DND-41 (cell line): ENCODE measurements at regions not wholly inside any gene's neighbourhood (a gene's known extent, or its start where the extent isn't known, plus 50 kb on each side); places are given as distances from the start of the nearest gene placed in this dataset.

ENCODE experiments used
- ATAC-seq: fragments of 200-7000 bp; cut with Tn5 transposase; 3 replicates; pipeline ENCODE4 v1.9.1; 2021; ENCODE audit warnings: low read depth; ENCODE audit not compliant: insufficient read depth
- DNase-seq: peaks from one replicate; pipeline ENCODE4 v3.0.0-alpha.2; 2020
- H2AFZ ChIP-seq: 2 replicates; pipeline ENCODE4 v1.6.0; 2012; ENCODE audit warnings: low read depth, low read length
- H3K27ac ChIP-seq: 2 replicates; pipeline ENCODE4 v1.5.1; 2012; ENCODE audit warnings: low read length, inconsistent platforms
- H3K27me3 ChIP-seq: fragments of 200-600 bp; sonication (generic); 2 replicates; pipeline ENCODE4 v1.6.0; 2012; ENCODE audit warnings: low read length, mild to moderate bottlenecking, inconsistent platforms; ENCODE audit not compliant: insufficient read depth, poor library complexity
- H3K36me3 ChIP-seq: 2 replicates; pipeline ENCODE4 v1.5.1; 2012; ENCODE audit warnings: low read length, inconsistent platforms; ENCODE audit not compliant: insufficient read depth
- H3K4me1 ChIP-seq: 2 replicates; pipeline ENCODE4 v1.5.1; 2012; ENCODE audit warnings: mild to moderate bottlenecking, low read length; ENCODE audit not compliant: insufficient read depth
- H3K4me2 ChIP-seq: 2 replicates; pipeline ENCODE4 v1.6.0; 2012; ENCODE audit warnings: mild to moderate bottlenecking, moderate library complexity, low read length, inconsistent platforms; ENCODE audit not compliant: insufficient read depth
- H3K4me3 ChIP-seq, 2 experiments: fragments of 200-600 bp in 1 of 2; shearing (Covaris generic) in 1 of 2; 2 replicates each; pipeline ENCODE4 v1.5.1; 2012 to 2016; ENCODE audit warnings: inconsistent platforms in 2 of 2, low read length in 2 of 2, mild to moderate bottlenecking in 2 of 2, low read depth in 1 of 2, moderate library complexity in 1 of 2
- H3K79me2 ChIP-seq: 2 replicates; pipeline ENCODE4 v1.6.0; 2012; ENCODE audit warnings: low read length, inconsistent platforms; ENCODE audit not compliant: insufficient read depth
- H3K9ac ChIP-seq: 2 replicates; pipeline ENCODE4 v1.6.0; 2012; ENCODE audit warnings: low read depth, mild to moderate bottlenecking, inconsistent platforms, low read length, moderate library complexity
- H3K9me3 ChIP-seq: 2 replicates; pipeline ENCODE4 v1.5.1; 2012; ENCODE audit warnings: low read length, moderate library complexity, mild to moderate bottlenecking, inconsistent platforms; ENCODE audit not compliant: insufficient read depth, severe bottlenecking
- H4K20me1 ChIP-seq: 2 replicates; pipeline ENCODE4 v1.6.0; 2012; ENCODE audit warnings: low read length; ENCODE audit not compliant: insufficient read depth
- EZH2 ChIP-seq: IDR thresholded peaks from 3 replicates; pipeline ENCODE4 v1.6.1; 2012; ENCODE audit warnings: borderline replicate concordance, low read depth, mild to moderate bottlenecking, moderate library complexity, low read length, inconsistent platforms; ENCODE audit not compliant: severe bottlenecking
- TF ChIP-seq, protein P1 (sequence below): IDR thresholded peaks from 2 replicates; pipeline ENCODE4 v1.5.1; 2012; ENCODE audit warnings: borderline replicate concordance, low read length, moderate library complexity, mild to moderate bottlenecking; ENCODE audit not compliant: poor library complexity, severe bottlenecking; ENCODE audit errors: extremely low read depth

DNA sequence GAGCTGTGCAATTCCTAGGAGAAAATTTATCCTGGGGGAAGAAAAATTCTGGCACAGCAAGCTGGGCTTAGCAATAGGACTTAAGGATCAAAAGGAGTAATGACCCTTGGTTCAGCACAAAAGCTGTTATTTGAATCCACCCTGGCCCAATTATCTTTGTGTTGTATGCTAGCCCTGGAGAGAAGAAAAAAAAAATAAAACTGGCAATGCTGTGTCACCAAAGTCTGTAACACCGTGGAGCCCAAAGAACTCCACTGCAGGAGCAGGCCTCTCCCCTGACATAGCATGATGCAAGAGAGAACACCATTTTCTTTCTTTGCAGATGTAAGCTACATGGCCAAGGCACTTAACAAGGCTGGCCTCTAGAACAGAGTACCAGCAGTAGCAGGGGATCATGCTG lies 63.0 kb upstream of the ARHGAP5 start:
- TF ChIP-seq, protein P1, sequence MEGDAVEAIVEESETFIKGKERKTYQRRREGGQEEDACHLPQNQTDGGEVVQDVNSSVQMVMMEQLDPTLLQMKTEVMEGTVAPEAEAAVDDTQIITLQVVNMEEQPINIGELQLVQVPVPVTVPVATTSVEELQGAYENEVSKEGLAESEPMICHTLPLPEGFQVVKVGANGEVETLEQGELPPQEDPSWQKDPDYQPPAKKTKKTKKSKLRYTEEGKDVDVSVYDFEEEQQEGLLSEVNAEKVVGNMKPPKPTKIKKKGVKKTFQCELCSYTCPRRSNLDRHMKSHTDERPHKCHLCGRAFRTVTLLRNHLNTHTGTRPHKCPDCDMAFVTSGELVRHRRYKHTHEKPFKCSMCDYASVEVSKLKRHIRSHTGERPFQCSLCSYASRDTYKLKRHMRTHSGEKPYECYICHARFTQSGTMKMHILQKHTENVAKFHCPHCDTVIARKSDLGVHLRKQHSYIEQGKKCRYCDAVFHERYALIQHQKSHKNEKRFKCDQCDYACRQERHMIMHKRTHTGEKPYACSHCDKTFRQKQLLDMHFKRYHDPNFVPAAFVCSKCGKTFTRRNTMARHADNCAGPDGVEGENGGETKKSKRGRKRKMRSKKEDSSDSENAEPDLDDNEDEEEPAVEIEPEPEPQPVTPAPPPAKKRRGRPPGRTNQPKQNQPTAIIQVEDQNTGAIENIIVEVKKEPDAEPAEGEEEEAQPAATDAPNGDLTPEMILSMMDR: no peak
- TF ChIP-seq EZH2: no peak
- Histone ChIP-seq H3K4me3 (no peak overlapping the region), H3K9ac (no peak overlapping the region), H2AFZ (no peak overlapping the region), H3K79me2 (no peaks in the 10 kb centered on the region), H3K4me1 (no peaks in the 10 kb centered on the region), H3K27ac (no peak overlapping the region), H3K4me2 (no peak overlapping the region), H3K27me3 (no peaks in the 10 kb centered on the region), H3K9me3 (no peaks in the 10 kb centered on the region), H4K20me1 (no peaks in the 10 kb centered on the region), H3K36me3 (no peaks in the 10 kb centered on the region)
- DNase-seq: no peak
- ATAC-seq: no peak

DNA sequence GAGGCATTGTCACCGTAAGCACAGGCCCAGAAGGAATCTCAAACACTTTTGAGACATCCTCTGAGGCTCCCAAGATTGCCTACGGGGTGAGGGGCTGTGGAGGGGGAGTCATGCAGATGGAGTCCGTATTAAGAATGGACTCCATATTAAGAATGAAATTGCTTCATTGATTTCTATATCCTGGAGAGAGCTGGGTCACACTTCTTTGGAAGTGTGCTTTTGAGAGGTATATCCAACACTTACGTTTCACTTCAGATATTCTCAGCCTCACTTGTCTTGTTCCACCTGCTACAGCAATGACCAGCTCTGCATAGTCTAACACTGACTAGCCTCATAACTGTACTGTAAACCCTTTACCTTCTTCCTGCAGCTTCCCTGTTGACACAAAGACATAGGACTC lies 62.6 kb upstream of the ARHGAP5 start:
- H3K79me2 ChIP-seq: no peaks in the 10 kb centered on the region

DNA sequence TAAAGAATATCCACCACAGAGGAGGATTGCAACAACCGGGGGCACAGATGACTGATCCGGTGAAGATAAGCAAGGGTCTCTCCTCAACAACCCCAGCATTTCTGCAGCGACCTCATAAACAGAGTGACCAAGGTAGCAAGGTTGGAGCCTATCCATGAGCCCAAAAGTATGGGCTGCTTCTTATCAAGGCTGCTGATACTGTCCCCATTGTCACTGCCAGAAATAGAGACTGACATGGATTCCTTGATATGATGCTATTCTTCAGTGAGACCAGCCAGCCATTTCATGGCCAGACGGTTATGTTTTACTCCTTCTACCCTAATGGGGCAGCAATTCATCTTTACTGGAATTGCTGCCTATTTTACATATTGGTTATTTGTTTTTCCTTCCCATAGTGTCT lies 61.9 kb upstream of the ARHGAP5 start:
- TF ChIP-seq, protein P1: no peak
- TF ChIP-seq EZH2: no peak
- H3K27me3 ChIP-seq: no peaks in the 10 kb centered on the region
- no peaks in the 10 kb centered on the region for H3K9me3 ChIP-seq
- H3K36me3 ChIP-seq: no peaks in the 10 kb centered on the region
- no peak overlapping the region for H3K4me2 ChIP-seq
- no peaks in the 10 kb centered on the region for H4K20me1 ChIP-seq
- H3K27ac ChIP-seq: no peak overlapping the region
- H3K9ac ChIP-seq: no peak overlapping the region
- DNase-seq (no peak), ATAC-seq (no peak)
- H3K79me2 ChIP-seq: no peaks in the 10 kb centered on the region
- no peaks in the 10 kb centered on the region for H3K4me1 ChIP-seq
- H3K4me3 ChIP-seq: no peak overlapping the region
- no peak overlapping the region for H2AFZ ChIP-seq

More for the DNA sequence above, 62.6 kb upstream of the ARHGAP5 start:
- no peak for ATAC-seq
- H2AFZ ChIP-seq: no peak overlapping the region
- H3K9ac ChIP-seq: no peak overlapping the region
- H3K9me3 ChIP-seq: no peaks in the 10 kb centered on the region
- no peaks in the 10 kb centered on the region for H3K27me3 ChIP-seq
- no peak for DNase-seq
- H3K27ac ChIP-seq: no peak overlapping the region
- TF ChIP-seq, protein P1: no peak
- no peak for TF ChIP-seq EZH2
- H3K4me1 ChIP-seq: no peaks in the 10 kb centered on the region
- no peaks in the 10 kb centered on the region for H4K20me1 ChIP-seq
- no peaks in the 10 kb centered on the region for H3K36me3 ChIP-seq
- H3K4me3 ChIP-seq: no peak overlapping the region
- no peak overlapping the region for H3K4me2 ChIP-seq

DNA sequence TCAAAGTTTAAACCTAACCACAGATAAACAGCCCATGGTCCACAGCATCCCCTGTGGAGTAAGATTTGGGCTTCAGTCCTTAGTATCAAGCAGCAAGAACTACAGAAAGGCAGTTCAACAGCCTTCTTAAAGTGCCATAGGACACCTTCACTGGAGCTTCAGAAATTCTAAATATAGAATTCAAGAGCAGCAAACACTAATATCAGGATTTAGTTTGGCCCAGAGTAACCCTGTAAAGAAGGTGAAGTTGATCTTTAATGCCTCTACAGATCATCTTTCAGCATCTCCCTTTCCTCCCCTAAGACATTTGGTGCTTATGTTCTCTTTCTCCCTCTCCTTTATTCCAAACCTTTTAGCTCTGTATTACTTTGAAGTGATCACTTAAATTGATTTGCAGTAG lies 59.5 kb upstream of the ARHGAP5 start:
- Histone ChIP-seq H3K79me2 (no peaks in the 10 kb centered on the region), H3K36me3 (no peaks in the 10 kb centered on the region), H2AFZ (no peak overlapping the region), H3K4me3 (no peak overlapping the region), H3K4me2 (no peak overlapping the region), H3K4me1 (no peaks in the 10 kb centered on the region), H3K27ac (no peak overlapping the region), H3K9ac (no peak overlapping the region), H4K20me1 (no peaks in the 10 kb centered on the region), H3K27me3 (no peaks in the 10 kb centered on the region), H3K9me3 (no peaks in the 10 kb centered on the region)
- no peak for DNase-seq
- TF ChIP-seq EZH2: no peak
- TF ChIP-seq, protein P1: no peak
- no peak for ATAC-seq
